ENCODE measurements at regions not wholly inside any gene's neighbourhood (a gene's known extent, or its start where the extent isn't known, plus 50 kb on each side); places are given as distances from the start of the nearest gene placed in this dataset.

DNA sequence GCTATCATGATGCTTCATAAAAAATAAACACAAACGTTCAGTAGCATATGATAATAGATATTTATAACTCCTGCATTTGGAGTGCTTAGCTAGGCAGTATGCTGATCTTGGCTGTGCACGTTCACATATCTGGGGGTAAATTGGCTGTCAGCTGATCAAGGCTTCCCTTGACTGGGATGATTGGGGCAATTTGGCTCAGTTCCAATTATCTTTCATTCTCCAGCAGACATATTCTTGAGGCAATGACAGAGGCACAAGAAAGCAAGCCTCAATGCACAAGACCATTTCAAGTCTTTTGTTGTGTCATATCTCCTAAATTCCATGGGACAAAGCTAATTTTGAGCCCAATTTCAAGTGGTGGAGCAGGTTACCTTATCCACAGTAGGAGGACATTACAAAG, 142.0 kb downstream of the DLEU7 start:
- Histone ChIP-seq H4K20me1 (ENCODE audit: insufficient read depth, low read length) (no peaks in the 10 kb centered on the region), H3K4ac (ENCODE audit: low read depth, low read length) (no peak overlapping the region), H3K9me1 (ENCODE audit: insufficient read depth, low read length) (no peaks in the 10 kb centered on the region), H3K23ac (ENCODE audit: low read depth, low read length) (no peak overlapping the region), H3K79me1 (ENCODE audit: low read depth in 1 of 2, low read length in 2 of 2) (no peaks in the 10 kb centered on the region), H3K27ac (ENCODE audit: insufficient read depth, low read length) (no peak overlapping the region), H3K27me3 (ENCODE audit: control insufficient read depth, insufficient read depth, low read length) (peaks cover 7% of the 10 kb centered on the region), H2AFZ (replicated peaks; ENCODE audit: low read length, poor library complexity) (no peak overlapping the region), H4K5ac (ENCODE audit: low read depth, low read length) (no peak overlapping the region), H3K14ac (replicated peaks; ENCODE audit: low read depth, low read length) (no peak overlapping the region), H3K4me1 (ENCODE audit: control insufficient read depth, insufficient read depth, low read length) (no peaks in the 10 kb centered on the region), H3K56ac (ENCODE audit: extremely low read depth, insufficient read depth, low read length) (no peak overlapping the region), H3K4me2 (ENCODE audit: low read depth, low read length) (no peak overlapping the region), H2BK15ac (ENCODE audit: low read depth, low read length) (no peak overlapping the region), H2BK20ac (ENCODE audit: low read depth, low read length) (no peak overlapping the region), H4K8ac (ENCODE audit: low read depth in 2 of 2, low read length in 2 of 2) (no peak overlapping the region), H2AK9ac (replicated peaks; ENCODE audit: low read depth, low read length, poor library complexity) (no peak overlapping the region), H3K18ac (ENCODE audit: low read depth, low read length) (no peak overlapping the region), H3K4me3 (ENCODE audit: insufficient read depth, low read depth, low read length) (no peak overlapping the region), H3K9me3 (ENCODE audit: control insufficient read depth, insufficient read depth, low read length) (no peaks in the 10 kb centered on the region), H2BK5ac (ENCODE audit: low read depth, low read length, poor library complexity, severe bottlenecking) (no peak overlapping the region), H4K91ac (ENCODE audit: insufficient read depth, low read depth, low read length) (no peak overlapping the region), H3K36me3 (ENCODE audit: control insufficient read depth, insufficient read depth, low read length) (no peaks in the 10 kb centered on the region), H2AK5ac (ENCODE audit: low read depth, low read length) (no peak overlapping the region), H3K9ac (ENCODE audit: low read depth, low read length) (no peak overlapping the region), H2BK120ac (ENCODE audit: low read depth, low read length) (no peak overlapping the region)
- POLR2A ChIA-PET (ENCODE audit: unreplicated experiment), result no interaction called here
- CTCF ChIA-PET, result no interaction called here
- TF ChIP-seq RCOR1 (IDR thresholded peaks at IDR 0.05; ENCODE audit: insufficient replicate concordance, low read length), result no peak
- TF ChIP-seq CHD1 (IDR thresholded peaks at IDR 0.05; ENCODE audit: low read depth, low read length), result no peak
- no peak for TF ChIP-seq MAFK (IDR thresholded peaks at IDR 0.05; ENCODE audit: low read depth, low read length)
- TF ChIP-seq POLR2A (IDR thresholded peaks at IDR 0.05; ENCODE audit: low read depth, low read length), result no peak
- no peak for TF ChIP-seq BHLHE40 (IDR thresholded peaks at IDR 0.05; ENCODE audit: low read depth, low read length)
- TF ChIP-seq RAD21 (IDR thresholded peaks at IDR 0.05; ENCODE audit: low read length), result no peak
- no peak for TF ChIP-seq MXI1 (IDR thresholded peaks at IDR 0.05; ENCODE audit: borderline replicate concordance, low read depth, low read length)
- no peak for TF ChIP-seq FOS (IDR thresholded peaks at IDR 0.05; ENCODE audit: low read depth, low read length)
- TF ChIP-seq RFX5 (IDR thresholded peaks at IDR 0.05; ENCODE audit: low read depth, low read length), result no peak
- TF ChIP-seq, protein P1, sequence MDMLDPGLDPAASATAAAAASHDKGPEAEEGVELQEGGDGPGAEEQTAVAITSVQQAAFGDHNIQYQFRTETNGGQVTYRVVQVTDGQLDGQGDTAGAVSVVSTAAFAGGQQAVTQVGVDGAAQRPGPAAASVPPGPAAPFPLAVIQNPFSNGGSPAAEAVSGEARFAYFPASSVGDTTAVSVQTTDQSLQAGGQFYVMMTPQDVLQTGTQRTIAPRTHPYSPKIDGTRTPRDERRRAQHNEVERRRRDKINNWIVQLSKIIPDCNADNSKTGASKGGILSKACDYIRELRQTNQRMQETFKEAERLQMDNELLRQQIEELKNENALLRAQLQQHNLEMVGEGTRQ (IDR thresholded peaks at IDR 0.05; ENCODE audit: low read depth, low read length), result no peak
- no peak for TF ChIP-seq SMC3 (IDR thresholded peaks at IDR 0.05; ENCODE audit: low read depth, low read length)
- ATAC-seq (ENCODE audit: low read depth), result no peak
- no TSS peak for BruUV-seq (replicated peaks)
- no peak for DNase-seq
- no CpG with 5 or more reads among the region's 2 CpGs for WGBS, 2 experiments (ENCODE audit: extremely low coverage in 2 of 2, insufficient read length in 1 of 2)
- dilution Hi-C loops (cut with HindIII; ENCODE audit: low sequenced_read_pairs, unreplicated experiment) (no loop called here), in situ Hi-C loops (cut with MboI; ENCODE audit: low sequenced_read_pairs) (no loop called here), intact Hi-C loops (cut with micrococcal nuclease) (no loop called here)
